GM19468 (cell line): ENCODE measurements at regions not wholly inside any gene's neighbourhood (a gene's known extent, or its start where the extent isn't known, plus 50 kb on each side); places are given as distances from the start of the nearest gene placed in this dataset.

Experiments used
- ATAC-seq: cut with Tn5 transposase; IDR thresholded peaks from one replicate; pipeline ENCODE4 v1.9.1; 2021; ENCODE audit warnings: mild to moderate bottlenecking, moderate library complexity, moderate number of reproducible peaks; ENCODE audit not compliant: unreplicated experiment; ENCODE audit errors: extremely low read depth

GRCh38 chr22:49502126-49502826, 325.4 kb downstream of the BRD1 start:
- ATAC-seq, result no peak

- no peak for ATAC-seq
These were observed 326.7 kb downstream of the BRD1 start for GRCh38 chr22:49500942-49501395.

GRCh38 chr22:49500076-49500460, 327.6 kb downstream of the BRD1 start:
- ATAC-seq, result no peak

GRCh38 chr22:49499433-49500075, 328.1 kb downstream of the BRD1 start:
- ATAC-seq, result no peak

GRCh38 chr22:49497266-49497665, 330.4 kb downstream of the BRD1 start:
- ATAC-seq, result no peak

- no peak for ATAC-seq
These were observed 333.1 kb downstream of the BRD1 start for GRCh38 chr22:49494555-49494954.

- ATAC-seq, result no peak
These were observed 334.9 kb downstream of the BRD1 start for GRCh38 chr22:49492741-49493251.

- no peak for ATAC-seq
These were observed 335.4 kb downstream of the BRD1 start for GRCh38 chr22:49492308-49492707.

GRCh38 chr22:49491726-49492125, 335.9 kb downstream of the BRD1 start:
- no peak for ATAC-seq

GRCh38 chr22:49491221-49491635, 336.4 kb downstream of the BRD1 start:
- ATAC-seq, result no peak

- no peak for ATAC-seq
These were observed 337.0 kb downstream of the BRD1 start for GRCh38 chr22:49490692-49491091.

- ATAC-seq, result no peak
These were observed 337.9 kb downstream of the BRD1 start for GRCh38 chr22:49489821-49490220.

- no peak for ATAC-seq
These were observed 338.7 kb downstream of the BRD1 start for GRCh38 chr22:49488943-49489342.

- ATAC-seq, result no peak
These were observed 339.7 kb downstream of the BRD1 start for GRCh38 chr22:49487950-49488349.

- no peak for ATAC-seq
These were observed 341.4 kb downstream of the BRD1 start for GRCh38 chr22:49486225-49486624.

GRCh38 chr22:49483946-49484345, 343.7 kb downstream of the BRD1 start:
- ATAC-seq, result no peak

GRCh38 chr22:49483281-49483870, 344.3 kb downstream of the BRD1 start:
- no peak for ATAC-seq

GRCh38 chr22:49482811-49483210, 344.9 kb downstream of the BRD1 start:
- ATAC-seq, result no peak

GRCh38 chr22:49481659-49482399, 345.8 kb downstream of the BRD1 start:
- no peak for ATAC-seq

GRCh38 chr22:49480896-49481658, 346.6 kb downstream of the BRD1 start:
- no peak for ATAC-seq
